ENCODE measurements at regions not wholly inside any gene's neighbourhood (a gene's known extent, or its start where the extent isn't known, plus 50 kb on each side); places are given as distances from the start of the nearest gene placed in this dataset.

GRCh38 chr9:88711719-88712118 is 176.7 kb downstream of the NXNL2 start:
- TF ChIP-seq CTCF (IDR thresholded peaks at IDR 0.05) (no peak), TCF7L2 (IDR thresholded peaks at IDR 0.05; ENCODE audit: low read depth, low read length) (no peak), POLR2AphosphoS5 (IDR thresholded peaks at IDR 0.05; ENCODE audit: low read depth, low read length) (no peak)
- TF ChIP-seq, protein P1, sequence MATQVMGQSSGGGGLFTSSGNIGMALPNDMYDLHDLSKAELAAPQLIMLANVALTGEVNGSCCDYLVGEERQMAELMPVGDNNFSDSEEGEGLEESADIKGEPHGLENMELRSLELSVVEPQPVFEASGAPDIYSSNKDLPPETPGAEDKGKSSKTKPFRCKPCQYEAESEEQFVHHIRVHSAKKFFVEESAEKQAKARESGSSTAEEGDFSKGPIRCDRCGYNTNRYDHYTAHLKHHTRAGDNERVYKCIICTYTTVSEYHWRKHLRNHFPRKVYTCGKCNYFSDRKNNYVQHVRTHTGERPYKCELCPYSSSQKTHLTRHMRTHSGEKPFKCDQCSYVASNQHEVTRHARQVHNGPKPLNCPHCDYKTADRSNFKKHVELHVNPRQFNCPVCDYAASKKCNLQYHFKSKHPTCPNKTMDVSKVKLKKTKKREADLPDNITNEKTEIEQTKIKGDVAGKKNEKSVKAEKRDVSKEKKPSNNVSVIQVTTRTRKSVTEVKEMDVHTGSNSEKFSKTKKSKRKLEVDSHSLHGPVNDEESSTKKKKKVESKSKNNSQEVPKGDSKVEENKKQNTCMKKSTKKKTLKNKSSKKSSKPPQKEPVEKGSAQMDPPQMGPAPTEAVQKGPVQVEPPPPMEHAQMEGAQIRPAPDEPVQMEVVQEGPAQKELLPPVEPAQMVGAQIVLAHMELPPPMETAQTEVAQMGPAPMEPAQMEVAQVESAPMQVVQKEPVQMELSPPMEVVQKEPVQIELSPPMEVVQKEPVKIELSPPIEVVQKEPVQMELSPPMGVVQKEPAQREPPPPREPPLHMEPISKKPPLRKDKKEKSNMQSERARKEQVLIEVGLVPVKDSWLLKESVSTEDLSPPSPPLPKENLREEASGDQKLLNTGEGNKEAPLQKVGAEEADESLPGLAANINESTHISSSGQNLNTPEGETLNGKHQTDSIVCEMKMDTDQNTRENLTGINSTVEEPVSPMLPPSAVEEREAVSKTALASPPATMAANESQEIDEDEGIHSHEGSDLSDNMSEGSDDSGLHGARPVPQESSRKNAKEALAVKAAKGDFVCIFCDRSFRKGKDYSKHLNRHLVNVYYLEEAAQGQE (IDR thresholded peaks at IDR 0.05; ENCODE audit: insufficient read depth in 1 of 2, low read depth in 2 of 2, low read length in 1 of 2) = no peak
